ENCODE measurements at regions not wholly inside any gene's neighbourhood (a gene's known extent, or its start where the extent isn't known, plus 50 kb on each side); places are given as distances from the start of the nearest gene placed in this dataset.

DNA sequence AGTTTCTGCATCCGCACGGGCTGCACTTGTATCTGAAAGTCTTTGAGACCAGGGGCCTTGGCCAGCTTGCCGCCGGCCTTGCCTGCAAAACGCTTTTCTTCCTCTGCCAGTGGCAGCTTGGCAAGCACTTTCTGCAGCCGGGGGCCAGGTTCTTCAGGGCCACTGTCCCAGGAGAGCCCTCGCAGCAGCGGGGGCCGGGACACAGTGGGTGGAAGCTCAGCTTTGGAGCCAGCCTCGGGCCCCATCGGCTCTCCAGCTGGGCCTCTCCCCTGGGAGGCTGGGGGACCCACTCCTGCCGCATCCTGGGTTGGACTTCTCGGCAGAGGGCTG lies 57.5 kb upstream of the LYVE1 start:
- Histone ChIP-seq H3K9me3 (ENCODE audit: control insufficient read depth, insufficient read depth, low read depth, low read length) (no peaks in the 10 kb centered on the region), H3K4me3 (ENCODE audit: low read depth, low read length) (no peak overlapping the region), H3K4me1 (ENCODE audit: control insufficient read depth, insufficient read depth, low read length) (no peaks in the 10 kb centered on the region), H3K27ac (ENCODE audit: extremely low read depth, low read depth, low read length) (no peak overlapping the region), H3K36me3 (ENCODE audit: control insufficient read depth in 2 of 2, insufficient read depth in 1 of 2, low read length in 2 of 2) (no peaks in the 10 kb centered on the region)
- POLR2A ChIA-PET, result interaction anchor here (1.6 kb wide), 1 partner anchor 125 kb away, joined by 4 read pairs; the partner anchor contains the start of gene CTR9
- TF ChIP-seq ZNF529 (tag by site-specific recombination; IDR thresholded peaks at IDR 0.05; ENCODE audit: insufficient replicate concordance) (no peak), ZBTB20 (tag by site-specific recombination; IDR thresholded peaks at IDR 0.05) (no peak)
- CTCF ChIA-PET, result interaction anchor here (0.6 to 2.9 kb wide), 4 partner anchors 11 to 177 kb away, joined by 3 to 17 read pairs (median 10); no protein-coding TSS in a partner anchor

DNA sequence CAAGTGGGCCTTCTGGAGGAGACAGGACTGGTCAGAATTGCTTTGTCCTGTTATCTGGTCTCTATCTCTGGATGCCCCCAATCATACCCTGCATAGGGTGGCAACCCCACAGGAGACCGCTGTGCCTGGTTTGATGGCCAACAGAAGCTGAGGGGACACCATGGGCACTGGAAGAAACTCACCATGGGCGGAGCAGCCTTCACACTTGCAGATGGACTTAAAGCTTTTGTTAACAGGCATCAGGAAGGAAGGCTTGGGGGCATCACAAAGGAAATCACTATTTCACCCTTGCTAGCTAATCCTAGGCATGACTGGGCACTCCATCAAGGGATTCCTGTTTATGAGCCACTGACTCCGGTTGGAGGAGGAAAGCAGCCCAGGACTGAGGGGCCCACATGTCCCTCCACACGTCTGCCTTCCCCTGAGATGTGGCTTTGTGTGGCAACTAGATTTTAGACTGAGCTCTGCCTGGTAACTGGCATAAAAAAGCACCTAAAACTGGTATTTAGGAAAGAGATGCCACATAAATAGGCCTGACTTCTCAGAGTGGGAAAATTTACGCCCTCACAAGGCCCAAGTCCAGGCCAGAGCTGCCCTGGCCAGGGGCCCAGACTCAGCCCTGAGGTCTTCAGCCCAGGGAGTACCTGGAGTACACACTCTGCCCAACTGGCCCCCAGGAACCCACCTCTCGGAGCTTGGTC lies 57.0 kb upstream of the LYVE1 start:
- H3K4me3 ChIP-seq (ENCODE audit: low read depth, low read length), result no peak overlapping the region
- no peak overlapping the region for H3K27ac ChIP-seq (ENCODE audit: extremely low read depth, low read depth, low read length)

DNA sequence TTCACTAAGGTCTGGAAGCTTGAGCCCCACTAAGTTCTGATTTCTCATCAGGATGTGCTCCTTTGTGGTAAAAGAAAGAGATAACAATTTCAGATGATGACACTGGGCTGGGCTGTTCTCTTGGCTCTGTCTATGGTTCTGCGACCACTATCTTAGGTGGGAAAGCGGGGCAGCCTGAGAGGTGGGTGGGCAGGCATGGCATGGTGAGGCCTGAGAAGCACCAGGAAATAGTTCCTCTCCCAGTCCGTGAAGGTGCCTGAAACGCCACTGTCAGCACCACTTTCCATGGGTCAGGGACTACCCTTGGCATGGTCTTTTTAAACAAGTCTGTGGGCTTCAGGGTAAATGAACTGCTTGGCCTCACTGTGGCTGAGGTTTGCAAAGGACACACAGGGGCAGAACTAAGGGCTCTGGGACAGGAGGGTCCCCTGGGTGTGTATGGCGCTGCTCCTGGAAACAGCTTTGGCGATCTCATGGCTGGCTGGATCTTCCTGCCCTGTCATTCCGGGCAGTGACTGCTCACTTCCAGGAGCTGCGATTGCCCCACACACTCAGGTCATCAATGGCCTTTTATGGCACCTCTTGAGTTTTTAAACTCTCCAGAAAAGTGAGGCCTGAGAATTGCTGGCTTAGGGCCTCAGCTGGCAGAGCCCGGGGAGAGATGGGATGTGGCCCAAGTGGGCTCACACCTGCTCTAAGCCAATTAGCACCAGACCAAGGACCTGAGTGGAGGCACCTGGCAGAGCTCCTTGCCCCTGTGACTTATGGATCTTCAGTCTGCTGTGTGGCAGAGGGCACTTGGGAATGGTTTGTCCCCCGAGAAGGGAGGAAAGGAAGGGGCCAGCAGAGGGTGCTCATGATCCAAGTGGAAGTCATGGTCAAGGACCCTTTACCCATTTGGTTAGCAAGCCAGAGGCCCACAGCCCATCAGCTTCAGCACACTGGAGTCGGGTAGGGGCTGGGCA lies 55.6 kb upstream of the LYVE1 start:
- H3K27ac ChIP-seq (ENCODE audit: extremely low read depth, low read depth, low read length), result no peak overlapping the region
- ChIA-PET CTCF (interaction anchor here (0.6 to 2.9 kb wide), 15 partner anchors 13 to 1146 kb away, joined by 3 to 21 read pairs (median 3); no protein-coding TSS in a partner anchor), POLR2A (interaction anchor here (1.6 kb wide), 1 partner anchor 127 kb away, joined by 4 read pairs; the partner anchor contains the start of gene CTR9)
- no peaks in the 10 kb centered on the region for H3K9me3 ChIP-seq (ENCODE audit: control insufficient read depth, insufficient read depth, low read depth, low read length)
- TF ChIP-seq, protein P1, sequence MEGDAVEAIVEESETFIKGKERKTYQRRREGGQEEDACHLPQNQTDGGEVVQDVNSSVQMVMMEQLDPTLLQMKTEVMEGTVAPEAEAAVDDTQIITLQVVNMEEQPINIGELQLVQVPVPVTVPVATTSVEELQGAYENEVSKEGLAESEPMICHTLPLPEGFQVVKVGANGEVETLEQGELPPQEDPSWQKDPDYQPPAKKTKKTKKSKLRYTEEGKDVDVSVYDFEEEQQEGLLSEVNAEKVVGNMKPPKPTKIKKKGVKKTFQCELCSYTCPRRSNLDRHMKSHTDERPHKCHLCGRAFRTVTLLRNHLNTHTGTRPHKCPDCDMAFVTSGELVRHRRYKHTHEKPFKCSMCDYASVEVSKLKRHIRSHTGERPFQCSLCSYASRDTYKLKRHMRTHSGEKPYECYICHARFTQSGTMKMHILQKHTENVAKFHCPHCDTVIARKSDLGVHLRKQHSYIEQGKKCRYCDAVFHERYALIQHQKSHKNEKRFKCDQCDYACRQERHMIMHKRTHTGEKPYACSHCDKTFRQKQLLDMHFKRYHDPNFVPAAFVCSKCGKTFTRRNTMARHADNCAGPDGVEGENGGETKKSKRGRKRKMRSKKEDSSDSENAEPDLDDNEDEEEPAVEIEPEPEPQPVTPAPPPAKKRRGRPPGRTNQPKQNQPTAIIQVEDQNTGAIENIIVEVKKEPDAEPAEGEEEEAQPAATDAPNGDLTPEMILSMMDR (tag by site-specific recombination; IDR thresholded peaks at IDR 0.05), result 0 out of 2 replicates have a peak, but pooled peaks have one; percentile 26
- TF ChIP-seq ZNF654 (tag by site-specific recombination; IDR thresholded peaks at IDR 0.05; ENCODE audit: low read depth), result peak; percentile 42
- TF ChIP-seq, protein P2, sequence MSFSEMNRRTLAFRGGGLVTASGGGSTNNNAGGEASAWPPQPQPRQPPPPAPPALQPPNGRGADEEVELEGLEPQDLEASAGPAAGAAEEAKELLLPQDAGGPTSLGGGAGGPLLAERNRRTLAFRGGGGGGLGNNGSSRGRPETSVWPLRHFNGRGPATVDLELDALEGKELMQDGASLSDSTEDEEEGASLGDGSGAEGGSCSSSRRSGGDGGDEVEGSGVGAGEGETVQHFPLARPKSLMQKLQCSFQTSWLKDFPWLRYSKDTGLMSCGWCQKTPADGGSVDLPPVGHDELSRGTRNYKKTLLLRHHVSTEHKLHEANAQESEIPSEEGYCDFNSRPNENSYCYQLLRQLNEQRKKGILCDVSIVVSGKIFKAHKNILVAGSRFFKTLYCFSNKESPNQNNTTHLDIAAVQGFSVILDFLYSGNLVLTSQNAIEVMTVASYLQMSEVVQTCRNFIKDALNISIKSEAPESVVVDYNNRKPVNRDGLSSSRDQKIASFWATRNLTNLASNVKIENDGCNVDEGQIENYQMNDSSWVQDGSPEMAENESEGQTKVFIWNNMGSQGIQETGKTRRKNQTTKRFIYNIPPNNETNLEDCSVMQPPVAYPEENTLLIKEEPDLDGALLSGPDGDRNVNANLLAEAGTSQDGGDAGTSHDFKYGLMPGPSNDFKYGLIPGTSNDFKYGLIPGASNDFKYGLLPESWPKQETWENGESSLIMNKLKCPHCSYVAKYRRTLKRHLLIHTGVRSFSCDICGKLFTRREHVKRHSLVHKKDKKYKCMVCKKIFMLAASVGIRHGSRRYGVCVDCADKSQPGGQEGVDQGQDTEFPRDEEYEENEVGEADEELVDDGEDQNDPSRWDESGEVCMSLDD (tag by site-specific recombination; IDR thresholded peaks at IDR 0.05), result no peak
- no peak overlapping the region for H3K4me3 ChIP-seq (ENCODE audit: low read depth, low read length)
- no peaks in the 10 kb centered on the region for H3K4me1 ChIP-seq (ENCODE audit: control insufficient read depth, insufficient read depth, low read length)
- no peaks in the 10 kb centered on the region for H3K36me3 ChIP-seq (ENCODE audit: control insufficient read depth in 2 of 2, insufficient read depth in 1 of 2, low read length in 2 of 2)

More for the DNA sequence above, 57.0 kb upstream of the LYVE1 start:
- Histone ChIP-seq H3K4me1 (ENCODE audit: control insufficient read depth, insufficient read depth, low read length) (no peaks in the 10 kb centered on the region), H3K36me3 (ENCODE audit: control insufficient read depth in 2 of 2, insufficient read depth in 1 of 2, low read length in 2 of 2) (no peaks in the 10 kb centered on the region), H3K9me3 (ENCODE audit: control insufficient read depth, insufficient read depth, low read depth, low read length) (no peaks in the 10 kb centered on the region)
- no peak for TF ChIP-seq ZNF600 (tag by site-specific recombination; IDR thresholded peaks at IDR 0.05)
- TF ChIP-seq, protein P3, sequence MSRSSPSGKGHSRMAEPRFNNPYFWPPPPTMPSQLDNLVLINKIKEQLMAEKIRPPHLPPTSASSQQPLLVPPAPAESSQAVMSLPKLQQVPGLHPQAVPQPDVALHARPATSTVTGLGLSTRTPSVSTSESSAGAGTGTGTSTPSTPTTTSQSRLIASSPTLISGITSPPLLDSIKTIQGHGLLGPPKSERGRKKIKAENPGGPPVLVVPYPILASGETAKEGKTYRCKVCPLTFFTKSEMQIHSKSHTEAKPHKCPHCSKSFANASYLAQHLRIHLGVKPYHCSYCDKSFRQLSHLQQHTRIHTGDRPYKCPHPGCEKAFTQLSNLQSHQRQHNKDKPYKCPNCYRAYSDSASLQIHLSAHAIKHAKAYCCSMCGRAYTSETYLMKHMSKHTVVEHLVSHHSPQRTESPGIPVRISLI (tag by site-specific recombination; IDR thresholded peaks at IDR 0.05), result no peak
- ChIA-PET CTCF (interaction anchor here (0.6 to 2.9 kb wide), 5 partner anchors 11 to 219 kb away, joined by 3 to 17 read pairs (median 10); no protein-coding TSS in a partner anchor), POLR2A (interaction anchor here (1.6 kb wide), 1 partner anchor 126 kb away, joined by 4 read pairs; the partner anchor contains the start of gene CTR9)
